Thymus (tissue), 11 donors: ENCODE measurements at regions not wholly inside any gene's neighbourhood (a gene's known extent, or its start where the extent isn't known, plus 50 kb on each side); places are given as distances from the start of the nearest gene placed in this dataset.

ENCODE experiments used
- DNase-seq, 9 donors: peaks; one replicate each; pipeline ENCODE4 v3.0.0-alpha.2; 2013; ENCODE audit warnings: low spot score in 9 of 9, low read depth in 6 of 9, missing footprints in 1 of 9
- H3K27ac ChIP-seq, 2 donors: one replicate each; pipeline ENCODE4 v1.5.1; 2013; ENCODE audit warnings: control low read depth in 1 of 2, low read depth in 1 of 2, low read length in 1 of 2, mild to moderate bottlenecking in 1 of 2, moderate library complexity in 1 of 2
- H3K27me3 ChIP-seq, 2 donors: one replicate each; pipeline ENCODE4 v1.5.1; 2013; ENCODE audit warnings: low read length in 1 of 2; ENCODE audit not compliant: control insufficient read depth in 2 of 2, insufficient read depth in 1 of 2
- H3K36me3 ChIP-seq, 2 donors: one replicate each; pipeline ENCODE4 v1.5.1; 2013; ENCODE audit warnings: low read length in 1 of 2, mild to moderate bottlenecking in 1 of 2, moderate library complexity in 1 of 2; ENCODE audit not compliant: control insufficient read depth in 2 of 2, insufficient read depth in 2 of 2
- H3K4me1 ChIP-seq, 2 donors: one replicate each; pipeline ENCODE4 v1.5.1; 2013; ENCODE audit warnings: low read length in 2 of 2; ENCODE audit not compliant: control insufficient read depth in 2 of 2, insufficient read depth in 2 of 2
- H3K4me3 ChIP-seq, 2 donors: one replicate each; pipeline ENCODE4 v1.5.1; 2013; ENCODE audit warnings: low read length in 2 of 2, control low read depth in 1 of 2, mild to moderate bottlenecking in 1 of 2
- H3K9me3 ChIP-seq, 2 donors: one replicate each; pipeline ENCODE4 v1.5.1; 2013; ENCODE audit warnings: low read length in 1 of 2, mild to moderate bottlenecking in 1 of 2; ENCODE audit not compliant: control insufficient read depth in 2 of 2, insufficient read depth in 1 of 2
- WGBS: extraction: QIAGEN DNeasy Blood & Tissue Kit; methylation state at CpG from one replicate; pipeline ENCODE4 v1.1.7; 2013; 5-methylcytosine and 5-hydroxymethylcytosine counted together
- donor health status: healthy.

GRCh38 chr18:28684746-28685355 lies 507.9 kb upstream of the CDH2 start:
- H3K4me3 ChIP-seq = no peak overlapping the region
- H3K27me3 ChIP-seq = no peaks in the 10 kb centered on the region
- 83% methylated on average over 3 of the region's 3 CpGs for WGBS
- no peaks in the 10 kb centered on the region for H3K4me1 ChIP-seq
- no peak overlapping the region for H3K27ac ChIP-seq
- DNase-seq = no peak
- no peaks in the 10 kb centered on the region for H3K36me3 ChIP-seq
- no peaks in the 10 kb centered on the region for H3K9me3 ChIP-seq

- Histone ChIP-seq H3K27me3 (no peaks in the 10 kb centered on the region), H3K36me3 (no peaks in the 10 kb centered on the region), H3K4me1 (no peaks in the 10 kb centered on the region), H3K27ac (no peak overlapping the region), H3K4me3 (no peak overlapping the region), H3K9me3 (no peaks in the 10 kb centered on the region)
- DNase-seq = no peak
Measured at GRCh38 chr18:28682912-28683311, 506.0 kb upstream of the CDH2 start.

- no peaks in the 10 kb centered on the region for H3K4me1 ChIP-seq
- no peaks in the 10 kb centered on the region for H3K27me3 ChIP-seq
- no peak for DNase-seq
- no peaks in the 10 kb centered on the region for H3K9me3 ChIP-seq
- WGBS = 92% methylated on average over 1 of the region's 1 CpG
- no peak overlapping the region for H3K4me3 ChIP-seq
- H3K36me3 ChIP-seq = no peaks in the 10 kb centered on the region
- no peak overlapping the region for H3K27ac ChIP-seq
Measured at GRCh38 chr18:28669165-28669564, 492.2 kb upstream of the CDH2 start.

- no peaks in the 10 kb centered on the region for H3K27me3 ChIP-seq
- no peak overlapping the region for H3K4me3 ChIP-seq
- H3K4me1 ChIP-seq = no peaks in the 10 kb centered on the region
- no peaks in the 10 kb centered on the region for H3K36me3 ChIP-seq
- no peak overlapping the region for H3K27ac ChIP-seq
- no peak for DNase-seq
- no peaks in the 10 kb centered on the region for H3K9me3 ChIP-seq
Measured at GRCh38 chr18:28666216-28666615, 489.3 kb upstream of the CDH2 start.

- Histone ChIP-seq H3K4me3 (no peak overlapping the region), H3K4me1 (no peaks in the 10 kb centered on the region), H3K9me3 (no peaks in the 10 kb centered on the region), H3K36me3 (no peaks in the 10 kb centered on the region), H3K27ac (no peak overlapping the region), H3K27me3 (no peaks in the 10 kb centered on the region)
- WGBS = 26% methylated on average over 1 of the region's 1 CpG
- no peak for DNase-seq
Measured at GRCh38 chr18:28657961-28658360, 481.0 kb upstream of the CDH2 start.

GRCh38 chr18:28652654-28653053 lies 475.7 kb upstream of the CDH2 start:
- Histone ChIP-seq H3K9me3 (no peaks in the 10 kb centered on the region), H3K27me3 (no peaks in the 10 kb centered on the region), H3K36me3 (no peaks in the 10 kb centered on the region), H3K4me1 (no peaks in the 10 kb centered on the region), H3K27ac (no peak overlapping the region), H3K4me3 (no peak overlapping the region)
- no peak for DNase-seq
- WGBS = 89% methylated on average over 3 of the region's 3 CpGs

GRCh38 chr18:28651298-28651697 lies 474.4 kb upstream of the CDH2 start:
- no peaks in the 10 kb centered on the region for H3K36me3 ChIP-seq
- WGBS = 91% methylated on average over 12 of the region's 12 CpGs
- H3K9me3 ChIP-seq = no peaks in the 10 kb centered on the region
- no peak overlapping the region for H3K27ac ChIP-seq
- no peak overlapping the region for H3K4me3 ChIP-seq
- H3K27me3 ChIP-seq = no peaks in the 10 kb centered on the region
- no peaks in the 10 kb centered on the region for H3K4me1 ChIP-seq
- DNase-seq = no peak

- 78% methylated on average over 2 of the region's 2 CpGs for WGBS
- H3K4me3 ChIP-seq = no peak overlapping the region
- H3K4me1 ChIP-seq = no peaks in the 10 kb centered on the region
- no peaks in the 10 kb centered on the region for H3K27me3 ChIP-seq
- no peak overlapping the region for H3K27ac ChIP-seq
- DNase-seq = no peak
- H3K9me3 ChIP-seq = no peaks in the 10 kb centered on the region
- H3K36me3 ChIP-seq = no peaks in the 10 kb centered on the region
Measured at GRCh38 chr18:28650860-28651259, 473.9 kb upstream of the CDH2 start.

- H3K27me3 ChIP-seq = no peaks in the 10 kb centered on the region
- no peak for DNase-seq
- WGBS = 94% methylated on average over 3 of the region's 3 CpGs
- H3K27ac ChIP-seq = no peak overlapping the region
- no peaks in the 10 kb centered on the region for H3K4me1 ChIP-seq
- H3K36me3 ChIP-seq = no peaks in the 10 kb centered on the region
- H3K9me3 ChIP-seq = no peaks in the 10 kb centered on the region
- H3K4me3 ChIP-seq = no peak overlapping the region
Measured at GRCh38 chr18:28647961-28648360, 471.0 kb upstream of the CDH2 start.

GRCh38 chr18:28637897-28638296 lies 461.0 kb upstream of the CDH2 start:
- 95% methylated on average over 2 of the region's 2 CpGs for WGBS

More at GRCh38 chr18:28637897-28638296, 461.0 kb upstream of the CDH2 start:
- Histone ChIP-seq H3K36me3 (no peaks in the 10 kb centered on the region), H3K27ac (no peak overlapping the region), H3K27me3 (no peaks in the 10 kb centered on the region), H3K4me3 (no peak overlapping the region), H3K9me3 (no peaks in the 10 kb centered on the region), H3K4me1 (no peaks in the 10 kb centered on the region)
- no peak for DNase-seq
